ENCODE measurements at regions not wholly inside any gene's neighbourhood (a gene's known extent, or its start where the extent isn't known, plus 50 kb on each side); places are given as distances from the start of the nearest gene placed in this dataset.

GRCh38 chr14:39939023-39939422, 506.8 kb upstream of the FBXO33 start:
- no peak for TF ChIP-seq CTCF (IDR thresholded peaks at IDR 0.05; ENCODE audit: insufficient read depth, low read length, poor library complexity, severe bottlenecking)
- TF ChIP-seq EZH2phosphoT487 (conservative IDR thresholded peaks at IDR 0.05; ENCODE audit: low read length) = no peak
